ENCODE measurements at regions not wholly inside any gene's neighbourhood (a gene's known extent, or its start where the extent isn't known, plus 50 kb on each side); places are given as distances from the start of the nearest gene placed in this dataset.
A peak's percentile ranks its signal among the peaks of the same experiment; 100 is the strongest.

DNA sequence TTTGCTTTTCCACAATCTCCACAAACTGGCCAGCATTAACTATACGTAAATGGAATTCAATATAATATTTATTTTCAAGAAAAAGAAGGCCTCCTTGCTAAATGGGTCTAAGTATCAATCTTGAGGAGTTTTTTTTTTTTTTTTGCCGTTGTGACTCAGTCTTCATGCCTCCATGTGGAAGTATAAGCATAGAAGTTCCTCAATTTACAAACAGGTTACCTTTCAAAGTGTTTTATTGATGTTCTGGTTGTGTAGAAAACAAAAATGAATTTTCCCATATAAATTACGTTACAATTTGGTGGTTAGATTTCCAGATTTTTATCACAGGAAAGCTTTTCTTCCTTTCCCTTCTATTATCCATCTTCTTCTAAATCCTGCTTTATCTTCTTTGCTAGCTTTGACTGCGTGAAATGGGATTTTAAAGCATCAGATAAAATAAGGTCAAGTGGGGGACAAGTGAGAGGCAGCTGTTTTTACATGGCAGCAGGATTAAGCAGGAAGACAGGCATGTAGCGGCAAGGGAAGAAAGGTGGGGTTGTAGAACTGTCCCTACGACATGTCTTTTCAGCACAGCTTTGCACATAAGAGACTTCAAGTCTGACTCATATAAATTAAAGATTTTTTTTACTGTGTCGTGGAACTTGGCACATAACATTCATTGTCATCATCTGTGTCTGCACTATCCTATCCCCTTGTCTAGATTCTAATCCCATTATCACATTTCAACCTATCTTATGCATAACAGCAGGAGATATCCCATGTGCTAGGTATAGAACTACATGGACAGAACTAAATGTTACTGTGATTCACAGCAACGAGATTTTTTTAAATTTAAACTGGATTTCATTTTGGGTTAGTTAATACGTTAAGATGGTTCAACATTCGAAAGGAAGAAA, 135.3 kb upstream of the FAM3C start (continued):
- TF ChIP-seq REST (IDR thresholded peaks at IDR 0.05; ENCODE audit: low read depth), result no peak
- no peak for TF ChIP-seq SRF (IDR thresholded peaks at IDR 0.05; ENCODE audit: low read depth)
- TF ChIP-seq TCF7L2 (IDR thresholded peaks at IDR 0.05; ENCODE audit: borderline replicate concordance, extremely low read depth, insufficient read depth, insufficient read length), result no peak
- TF ChIP-seq CBX3 (IDR thresholded peaks at IDR 0.05; ENCODE audit: low read depth), result no peak

DNA sequence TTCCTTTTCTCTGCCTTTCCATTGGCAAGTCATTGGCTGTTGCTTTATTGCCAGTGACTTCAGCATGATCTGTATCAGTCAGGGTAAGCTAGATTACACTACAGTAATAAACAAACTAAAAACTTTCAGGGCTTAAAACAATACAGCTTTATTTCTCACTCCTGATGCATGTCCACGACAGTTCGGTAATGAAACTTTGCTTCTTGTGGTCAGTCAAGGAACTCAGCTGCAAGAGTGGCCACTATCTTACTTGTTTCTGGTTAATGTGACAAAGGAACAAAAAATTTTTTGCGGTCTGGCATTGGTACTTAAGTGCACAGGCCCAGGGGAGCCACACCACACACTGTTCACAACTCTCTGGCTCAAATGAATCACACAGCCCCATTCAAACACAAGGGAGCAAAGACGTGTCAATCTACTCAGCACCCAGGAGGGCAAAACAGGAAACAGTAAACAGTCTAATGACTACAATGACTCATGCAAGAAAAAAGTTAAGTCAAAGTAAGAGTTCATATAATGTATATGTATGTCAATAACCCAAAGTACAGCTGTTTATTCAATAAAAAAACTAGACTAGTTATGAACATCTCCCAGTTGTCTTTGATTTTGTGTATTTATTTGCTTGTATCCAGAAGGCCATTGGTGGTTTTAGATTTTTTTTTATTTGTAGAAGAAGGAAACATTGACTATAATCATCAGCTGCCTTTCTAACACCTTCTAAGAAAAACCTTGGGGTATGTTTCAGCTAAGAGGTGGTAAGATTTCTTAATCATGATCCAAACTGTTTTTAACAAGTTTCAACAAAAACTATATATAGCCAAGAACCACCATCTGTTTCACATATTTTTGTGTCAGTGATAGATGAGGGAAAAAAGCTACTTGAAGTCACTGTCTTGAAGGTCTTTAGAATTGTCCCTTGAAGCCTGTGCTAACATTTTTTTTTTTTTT, 134.4 kb upstream of the FAM3C start:
- ChIA-PET RAD21 (ENCODE audit: low non-redundant PET in 1 of 2, low total read pairs in 2 of 2, uncharacterized antibody in 2 of 2, unreplicated experiment in 2 of 2) (interaction anchor here (0.7 to 0.9 kb wide), 2 partner anchors 133 to 148 kb away, joined by 3 to 5 read pairs; no protein-coding TSS in a partner anchor), POLR2A (interaction anchor here (1.0 to 1.9 kb wide), 4 partner anchors 14 to 135 kb away, joined by 3 to 9 read pairs (median 4); partner anchors contain the start of gene FAM3C), CTCF (interaction anchor here (0.7 to 2.2 kb wide), 3 partner anchors 134 to 479 kb away, joined by 3 to 7 read pairs (median 6); partner anchors contain the start of gene FAM3C)
- DNase-seq (ENCODE audit: low read depth, low spot score) (peak; percentile 100), ATAC-seq (peak; percentile 96)
- Histone ChIP-seq H3K9ac (ENCODE audit: low read length) (peak overlapping the region; percentile 66), H3K27ac (ENCODE audit: low read depth, low read length) (peak overlapping the region; percentile 77), H3K4me1 (ENCODE audit: control insufficient read depth in 1 of 2, insufficient read depth in 2 of 2, low read length in 2 of 2) (peaks cover 32 to 48% of the 10 kb centered on the region in 2 experiments), H3K4me2 (ENCODE audit: low read length) (peak overlapping the region; percentile 64), H2AFZ (ENCODE audit: low read depth, low read length, poor library complexity, severe bottlenecking) (no peak overlapping the region), H3K79me2 (ENCODE audit: insufficient read depth, low read length) (no peaks in the 10 kb centered on the region), H3K4me3 (replicated peaks in 1 of 2; ENCODE audit: low read depth in 1 of 2, low read length in 2 of 2) (peak overlapping the region in 1 of 2 experiments; percentile 17; a peak in 2 of 4 replicates), H4K20me1 (ENCODE audit: insufficient read depth) (no peaks in the 10 kb centered on the region), H3K36me3 (ENCODE audit: control insufficient read depth in 1 of 2, insufficient read depth in 2 of 2, low read length in 2 of 2) (peaks cover 0 to 29% of the 10 kb centered on the region in 2 experiments; a peak in 2 of 4 replicates), H3K27me3 (ENCODE audit: insufficient read depth, low read length) (no peaks in the 10 kb centered on the region), H3K9me3 (ENCODE audit: control insufficient read depth in 1 of 2, insufficient read depth in 1 of 2, low read depth in 1 of 2, low read length in 2 of 2) (peaks cover 0 to 3% of the 10 kb centered on the region in 2 experiments; a peak in 1 of 4 replicates), H3K9me2 (ENCODE audit: insufficient read depth) (no peaks in the 10 kb centered on the region)
- BruUV-seq (replicated peaks), result TSS peak; percentile 94
- intact Hi-C loops (cut with micrococcal nuclease), result loop anchor here (1.0 to 5.0 kb wide), 3 partner anchors 14 to 218 kb away; no protein-coding TSS in a partner anchor
- TF ChIP-seq SP1 (IDR thresholded peaks at IDR 0.05; ENCODE audit: low read depth) (peak; percentile 99), TCF7L2 (IDR thresholded peaks at IDR 0.05; ENCODE audit: borderline replicate concordance, extremely low read depth, insufficient read depth, insufficient read length) (peak; percentile 89), RAD21 (IDR thresholded peaks at IDR 0.05; ENCODE audit: low read depth) (peak; percentile 54; the same call in 1 of the 2 replicates), EGR1 (IDR thresholded peaks at IDR 0.05; ENCODE audit: low read depth) (peak; percentile 44; the same call in 1 of the 2 replicates), CBX3 (IDR thresholded peaks at IDR 0.05; ENCODE audit: low read depth) (peak; percentile 98), YY1 (IDR thresholded peaks at IDR 0.05; ENCODE audit: extremely low read depth, insufficient replicate concordance, low read depth, low read length) (no peak), POLR2AphosphoS5 (IDR thresholded peaks at IDR 0.05; ENCODE audit: low read depth, low read length) (peak; percentile 71; the same call in 1 of the 2 replicates), CEBPB (IDR thresholded peaks at IDR 0.05; ENCODE audit: low read depth) (peak; percentile 89), SIN3A (IDR thresholded peaks at IDR 0.05; ENCODE audit: low read depth) (peak; percentile 90; the same call in 1 of the 2 replicates), FOSL1 (IDR thresholded peaks at IDR 0.05; ENCODE audit: low read depth) (peak; percentile 97), SRF (IDR thresholded peaks at IDR 0.05; ENCODE audit: low read depth) (peak; percentile 76; the same call in 1 of the 2 replicates), JUND (IDR thresholded peaks at IDR 0.05) (peak; percentile 98), EZH2phosphoT487 (IDR thresholded peaks at IDR 0.05; ENCODE audit: borderline replicate concordance) (no peak)
- TF ChIP-seq, protein P1, sequence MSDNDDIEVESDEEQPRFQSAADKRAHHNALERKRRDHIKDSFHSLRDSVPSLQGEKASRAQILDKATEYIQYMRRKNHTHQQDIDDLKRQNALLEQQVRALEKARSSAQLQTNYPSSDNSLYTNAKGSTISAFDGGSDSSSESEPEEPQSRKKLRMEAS (IDR thresholded peaks at IDR 0.05), result peak; percentile 78
